H1 (cell line): ENCODE measurements at regions not wholly inside any gene's neighbourhood (a gene's known extent, or its start where the extent isn't known, plus 50 kb on each side); places are given as distances from the start of the nearest gene placed in this dataset.

Experiments used
- ATF3 ChIP-seq: IDR thresholded peaks from 2 replicates; pipeline ENCODE4 v1.6.1; 2011; ENCODE audit warnings: low read depth, mild to moderate bottlenecking, low read length; ENCODE audit not compliant: insufficient read depth
- BCL11A ChIP-seq, 2 experiments: IDR thresholded peaks; one replicate each; pipeline ENCODE4 v1.6.1; 2011; ENCODE audit warnings: low read depth in 2 of 2, low read length in 2 of 2, mild to moderate bottlenecking in 2 of 2
- KDM5A ChIP-seq: fragments of 200-600 bp; IDR thresholded peaks from 2 replicates; pipeline ENCODE4 v1.7.1; 2012; ENCODE audit warnings: mild to moderate bottlenecking, low read length, inconsistent platforms, mixed read lengths
- RFX5 ChIP-seq: IDR thresholded peaks from 2 replicates; pipeline ENCODE4 v1.6.1; 2011; ENCODE audit warnings: low read depth, low read length, improper control_type of control experiment, borderline replicate concordance
- TBP ChIP-seq: IDR thresholded peaks from 2 replicates; pipeline ENCODE4 v1.6.1; 2011; ENCODE audit warnings: low read depth, low read length, improper control_type of control experiment
- YY1 ChIP-seq: IDR thresholded peaks from 2 replicates; pipeline ENCODE4 v1.6.1; 2011; ENCODE audit warnings: low read depth, mild to moderate bottlenecking, low read length
- TF ChIP-seq, protein P1 (sequence below): fragments of 300-600 bp; sonication (generic); IDR thresholded peaks from 2 replicates; pipeline ENCODE4 v1.7.1; 2012; ENCODE audit warnings: low read length, moderate library complexity, mild to moderate bottlenecking, inconsistent platforms; ENCODE audit not compliant: insufficient replicate concordance

GRCh38 chr18:57211412-57211750, 64.5 kb downstream of the BOD1L2 start (continued):
- TF ChIP-seq, protein P1, sequence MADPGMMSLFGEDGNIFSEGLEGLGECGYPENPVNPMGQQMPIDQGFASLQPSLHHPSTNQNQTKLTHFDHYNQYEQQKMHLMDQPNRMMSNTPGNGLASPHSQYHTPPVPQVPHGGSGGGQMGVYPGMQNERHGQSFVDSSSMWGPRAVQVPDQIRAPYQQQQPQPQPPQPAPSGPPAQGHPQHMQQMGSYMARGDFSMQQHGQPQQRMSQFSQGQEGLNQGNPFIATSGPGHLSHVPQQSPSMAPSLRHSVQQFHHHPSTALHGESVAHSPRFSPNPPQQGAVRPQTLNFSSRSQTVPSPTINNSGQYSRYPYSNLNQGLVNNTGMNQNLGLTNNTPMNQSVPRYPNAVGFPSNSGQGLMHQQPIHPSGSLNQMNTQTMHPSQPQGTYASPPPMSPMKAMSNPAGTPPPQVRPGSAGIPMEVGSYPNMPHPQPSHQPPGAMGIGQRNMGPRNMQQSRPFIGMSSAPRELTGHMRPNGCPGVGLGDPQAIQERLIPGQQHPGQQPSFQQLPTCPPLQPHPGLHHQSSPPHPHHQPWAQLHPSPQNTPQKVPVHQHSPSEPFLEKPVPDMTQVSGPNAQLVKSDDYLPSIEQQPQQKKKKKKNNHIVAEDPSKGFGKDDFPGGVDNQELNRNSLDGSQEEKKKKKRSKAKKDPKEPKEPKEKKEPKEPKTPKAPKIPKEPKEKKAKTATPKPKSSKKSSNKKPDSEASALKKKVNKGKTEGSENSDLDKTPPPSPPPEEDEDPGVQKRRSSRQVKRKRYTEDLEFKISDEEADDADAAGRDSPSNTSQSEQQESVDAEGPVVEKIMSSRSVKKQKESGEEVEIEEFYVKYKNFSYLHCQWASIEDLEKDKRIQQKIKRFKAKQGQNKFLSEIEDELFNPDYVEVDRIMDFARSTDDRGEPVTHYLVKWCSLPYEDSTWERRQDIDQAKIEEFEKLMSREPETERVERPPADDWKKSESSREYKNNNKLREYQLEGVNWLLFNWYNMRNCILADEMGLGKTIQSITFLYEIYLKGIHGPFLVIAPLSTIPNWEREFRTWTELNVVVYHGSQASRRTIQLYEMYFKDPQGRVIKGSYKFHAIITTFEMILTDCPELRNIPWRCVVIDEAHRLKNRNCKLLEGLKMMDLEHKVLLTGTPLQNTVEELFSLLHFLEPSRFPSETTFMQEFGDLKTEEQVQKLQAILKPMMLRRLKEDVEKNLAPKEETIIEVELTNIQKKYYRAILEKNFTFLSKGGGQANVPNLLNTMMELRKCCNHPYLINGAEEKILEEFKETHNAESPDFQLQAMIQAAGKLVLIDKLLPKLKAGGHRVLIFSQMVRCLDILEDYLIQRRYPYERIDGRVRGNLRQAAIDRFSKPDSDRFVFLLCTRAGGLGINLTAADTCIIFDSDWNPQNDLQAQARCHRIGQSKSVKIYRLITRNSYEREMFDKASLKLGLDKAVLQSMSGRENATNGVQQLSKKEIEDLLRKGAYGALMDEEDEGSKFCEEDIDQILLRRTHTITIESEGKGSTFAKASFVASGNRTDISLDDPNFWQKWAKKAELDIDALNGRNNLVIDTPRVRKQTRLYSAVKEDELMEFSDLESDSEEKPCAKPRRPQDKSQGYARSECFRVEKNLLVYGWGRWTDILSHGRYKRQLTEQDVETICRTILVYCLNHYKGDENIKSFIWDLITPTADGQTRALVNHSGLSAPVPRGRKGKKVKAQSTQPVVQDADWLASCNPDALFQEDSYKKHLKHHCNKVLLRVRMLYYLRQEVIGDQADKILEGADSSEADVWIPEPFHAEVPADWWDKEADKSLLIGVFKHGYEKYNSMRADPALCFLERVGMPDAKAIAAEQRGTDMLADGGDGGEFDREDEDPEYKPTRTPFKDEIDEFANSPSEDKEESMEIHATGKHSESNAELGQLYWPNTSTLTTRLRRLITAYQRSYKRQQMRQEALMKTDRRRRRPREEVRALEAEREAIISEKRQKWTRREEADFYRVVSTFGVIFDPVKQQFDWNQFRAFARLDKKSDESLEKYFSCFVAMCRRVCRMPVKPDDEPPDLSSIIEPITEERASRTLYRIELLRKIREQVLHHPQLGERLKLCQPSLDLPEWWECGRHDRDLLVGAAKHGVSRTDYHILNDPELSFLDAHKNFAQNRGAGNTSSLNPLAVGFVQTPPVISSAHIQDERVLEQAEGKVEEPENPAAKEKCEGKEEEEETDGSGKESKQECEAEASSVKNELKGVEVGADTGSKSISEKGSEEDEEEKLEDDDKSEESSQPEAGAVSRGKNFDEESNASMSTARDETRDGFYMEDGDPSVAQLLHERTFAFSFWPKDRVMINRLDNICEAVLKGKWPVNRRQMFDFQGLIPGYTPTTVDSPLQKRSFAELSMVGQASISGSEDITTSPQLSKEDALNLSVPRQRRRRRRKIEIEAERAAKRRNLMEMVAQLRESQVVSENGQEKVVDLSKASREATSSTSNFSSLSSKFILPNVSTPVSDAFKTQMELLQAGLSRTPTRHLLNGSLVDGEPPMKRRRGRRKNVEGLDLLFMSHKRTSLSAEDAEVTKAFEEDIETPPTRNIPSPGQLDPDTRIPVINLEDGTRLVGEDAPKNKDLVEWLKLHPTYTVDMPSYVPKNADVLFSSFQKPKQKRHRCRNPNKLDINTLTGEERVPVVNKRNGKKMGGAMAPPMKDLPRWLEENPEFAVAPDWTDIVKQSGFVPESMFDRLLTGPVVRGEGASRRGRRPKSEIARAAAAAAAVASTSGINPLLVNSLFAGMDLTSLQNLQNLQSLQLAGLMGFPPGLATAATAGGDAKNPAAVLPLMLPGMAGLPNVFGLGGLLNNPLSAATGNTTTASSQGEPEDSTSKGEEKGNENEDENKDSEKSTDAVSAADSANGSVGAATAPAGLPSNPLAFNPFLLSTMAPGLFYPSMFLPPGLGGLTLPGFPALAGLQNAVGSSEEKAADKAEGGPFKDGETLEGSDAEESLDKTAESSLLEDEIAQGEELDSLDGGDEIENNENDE = no peak
- no peak for TF ChIP-seq YY1
- TF ChIP-seq KDM5A = no peak
- no peak for TF ChIP-seq TBP
- no peak for TF ChIP-seq ATF3
- TF ChIP-seq RFX5 = no peak
- TF ChIP-seq BCL11A (IDR thresholded peaks at IDR 0.05; ENCODE audit: low read depth in 2 of 2, low read length in 2 of 2) = no peak
